ENCODE measurements at regions not wholly inside any gene's neighbourhood (a gene's known extent, or its start where the extent isn't known, plus 50 kb on each side); places are given as distances from the start of the nearest gene placed in this dataset.

DNA sequence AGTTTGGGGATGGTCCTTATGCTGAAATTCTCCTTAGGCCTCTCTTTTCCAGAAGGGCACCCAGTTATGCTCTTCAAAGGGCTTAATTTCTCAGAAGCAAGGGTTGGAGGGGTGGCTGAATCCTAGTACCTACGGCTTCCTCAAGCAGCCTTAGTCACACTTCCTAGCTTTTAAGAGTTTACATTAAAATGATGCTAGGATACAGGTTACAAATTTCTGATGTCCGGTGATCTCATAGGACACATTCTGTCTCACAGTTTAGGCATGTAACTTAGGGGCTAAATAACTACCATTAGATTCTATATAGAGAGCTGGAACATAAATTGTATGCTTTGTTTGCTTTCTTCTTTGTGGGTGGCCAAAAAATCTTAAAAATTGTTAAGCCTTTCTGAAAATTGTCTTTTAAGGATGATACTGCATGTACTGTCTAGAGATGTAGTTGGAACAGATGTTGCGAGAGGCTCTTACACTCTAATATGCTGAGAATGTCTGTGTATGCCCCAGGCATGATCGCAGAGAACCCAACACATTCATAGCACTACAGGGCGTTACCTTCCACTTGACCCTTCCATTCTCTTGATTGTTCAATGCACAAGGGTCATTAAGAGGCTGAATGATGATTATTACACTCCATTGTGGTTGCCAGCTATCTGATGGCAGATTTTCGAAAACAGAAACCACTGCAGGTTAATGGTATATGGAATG lies 139.1 kb downstream of the TMEM38B start:
- no peaks in the 10 kb centered on the region for H3K4me1 ChIP-seq
- H3K27ac ChIP-seq, result no peak overlapping the region
- no peak for TF ChIP-seq POLR2A (IDR thresholded peaks at IDR 0.05)
- TF ChIP-seq, protein P1, sequence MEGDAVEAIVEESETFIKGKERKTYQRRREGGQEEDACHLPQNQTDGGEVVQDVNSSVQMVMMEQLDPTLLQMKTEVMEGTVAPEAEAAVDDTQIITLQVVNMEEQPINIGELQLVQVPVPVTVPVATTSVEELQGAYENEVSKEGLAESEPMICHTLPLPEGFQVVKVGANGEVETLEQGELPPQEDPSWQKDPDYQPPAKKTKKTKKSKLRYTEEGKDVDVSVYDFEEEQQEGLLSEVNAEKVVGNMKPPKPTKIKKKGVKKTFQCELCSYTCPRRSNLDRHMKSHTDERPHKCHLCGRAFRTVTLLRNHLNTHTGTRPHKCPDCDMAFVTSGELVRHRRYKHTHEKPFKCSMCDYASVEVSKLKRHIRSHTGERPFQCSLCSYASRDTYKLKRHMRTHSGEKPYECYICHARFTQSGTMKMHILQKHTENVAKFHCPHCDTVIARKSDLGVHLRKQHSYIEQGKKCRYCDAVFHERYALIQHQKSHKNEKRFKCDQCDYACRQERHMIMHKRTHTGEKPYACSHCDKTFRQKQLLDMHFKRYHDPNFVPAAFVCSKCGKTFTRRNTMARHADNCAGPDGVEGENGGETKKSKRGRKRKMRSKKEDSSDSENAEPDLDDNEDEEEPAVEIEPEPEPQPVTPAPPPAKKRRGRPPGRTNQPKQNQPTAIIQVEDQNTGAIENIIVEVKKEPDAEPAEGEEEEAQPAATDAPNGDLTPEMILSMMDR (IDR thresholded peaks at IDR 0.05), result no peak
- ATAC-seq (no peak), DNase-seq (no peak)
- no peaks in the 10 kb centered on the region for H3K9me3 ChIP-seq
- no peaks in the 10 kb centered on the region for H3K36me3 ChIP-seq (replicated peaks in 1 of 2; ENCODE audit: insufficient read depth in 1 of 2, low read depth in 2 of 2)
- 77 to 84% methylated on average over 6 of the region's 6 CpGs for WGBS, 2 donors
- intact Hi-C loops (cut with DNase I), result no loop called here
- H3K27me3 ChIP-seq, result no peaks in the 10 kb centered on the region
- H3K4me3 ChIP-seq, result no peak overlapping the region

- no peak for ATAC-seq
- DNase-seq, result no peak
These were observed 140.1 kb downstream of the TMEM38B start for GRCh38 chr9:105834404-105834803.

GRCh38 chr9:105835721-105836120 lies 141.4 kb downstream of the TMEM38B start:
- Histone ChIP-seq H3K27ac (no peak overlapping the region), H3K9me3 (no peaks in the 10 kb centered on the region), H3K4me3 (no peak overlapping the region), H3K27me3 (no peaks in the 10 kb centered on the region), H3K36me3 (replicated peaks in 1 of 2; ENCODE audit: insufficient read depth in 1 of 2, low read depth in 2 of 2) (no peaks in the 10 kb centered on the region), H3K4me1 (no peaks in the 10 kb centered on the region)
- intact Hi-C loops (cut with DNase I), result no loop called here
- peak in 1 of 4 donors; percentile 9 for DNase-seq
- 36 to 57% methylated on average over 7 of the region's 7 CpGs for WGBS, 2 donors
- no peak for ATAC-seq
- no peak for TF ChIP-seq POLR2A (IDR thresholded peaks at IDR 0.05)
- TF ChIP-seq, protein P1 (IDR thresholded peaks at IDR 0.05), result no peak

More at GRCh38 chr9:105834404-105834803, 140.1 kb downstream of the TMEM38B start:
- Histone ChIP-seq H3K36me3 (replicated peaks in 1 of 2; ENCODE audit: insufficient read depth in 1 of 2, low read depth in 2 of 2) (no peaks in the 10 kb centered on the region), H3K27ac (no peak overlapping the region), H3K27me3 (no peaks in the 10 kb centered on the region), H3K9me3 (no peaks in the 10 kb centered on the region), H3K4me1 (no peaks in the 10 kb centered on the region), H3K4me3 (no peak overlapping the region)
- 16 to 20% methylated on average over 2 of the region's 2 CpGs for WGBS, 2 donors
- intact Hi-C loops (cut with DNase I), result no loop called here
- no peak for TF ChIP-seq POLR2A (IDR thresholded peaks at IDR 0.05)
- TF ChIP-seq, protein P1 (IDR thresholded peaks at IDR 0.05), result no peak

DNA sequence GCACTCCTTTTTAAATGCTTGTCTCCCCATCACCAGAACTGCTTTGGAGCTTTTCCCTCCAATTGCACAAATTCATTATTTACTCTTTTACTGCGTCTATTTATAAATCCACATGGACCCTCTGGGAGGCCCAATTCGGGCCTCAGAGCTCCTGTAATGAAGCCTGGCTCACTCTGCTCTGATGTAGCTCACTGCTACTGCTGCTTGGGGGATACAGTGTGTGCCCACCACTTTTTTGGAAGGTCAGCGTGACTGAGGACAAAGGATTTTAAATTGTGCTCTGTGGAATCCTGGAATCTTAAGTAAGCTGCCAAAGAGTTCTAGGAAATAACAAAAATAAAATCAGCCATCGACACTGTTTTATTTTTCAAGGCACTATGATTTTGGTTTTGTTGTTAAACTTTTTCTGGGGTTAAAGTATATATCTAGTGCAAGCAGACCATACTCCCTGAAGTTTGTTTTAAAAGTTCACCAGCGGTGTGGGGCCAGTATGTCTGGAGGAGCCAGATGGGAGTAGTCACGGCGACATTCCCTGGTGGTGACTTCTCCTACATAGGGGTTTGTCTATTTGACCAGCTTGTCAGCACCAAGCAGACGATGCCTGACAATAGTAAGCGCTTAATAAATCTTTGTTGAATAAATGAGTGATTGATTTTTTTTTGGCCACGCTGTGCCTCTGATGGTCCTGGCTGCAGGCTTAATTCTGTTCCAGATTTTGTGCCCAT lies 142.8 kb downstream of the TMEM38B start:
- no peak for ATAC-seq
- no peaks in the 10 kb centered on the region for H3K4me1 ChIP-seq
- H3K9me3 ChIP-seq, result no peaks in the 10 kb centered on the region
- H3K4me3 ChIP-seq, result no peak overlapping the region
- no peak overlapping the region for H3K27ac ChIP-seq
- no peak for TF ChIP-seq POLR2A (IDR thresholded peaks at IDR 0.05)
- TF ChIP-seq, protein P1 (IDR thresholded peaks at IDR 0.05), result no peak
- no peaks in the 10 kb centered on the region for H3K36me3 ChIP-seq (replicated peaks in 1 of 2; ENCODE audit: insufficient read depth in 1 of 2, low read depth in 2 of 2)
- intact Hi-C loops (cut with DNase I), result no loop called here
- DNase-seq, result no peak
- no peaks in the 10 kb centered on the region for H3K27me3 ChIP-seq
- 73 to 79% methylated on average over 10 of the region's 10 CpGs for WGBS, 2 donors
